ENCODE measurements at regions not wholly inside any gene's neighbourhood (a gene's known extent, or its start where the extent isn't known, plus 50 kb on each side); places are given as distances from the start of the nearest gene placed in this dataset.

GRCh38 chr13:80438521-80438920 lies 97.6 kb upstream of the SPRY2 start:
- FAIRE-seq (no peak), DNase-seq (no peak)
- Histone ChIP-seq H3K4me1 (ENCODE audit: control insufficient read depth in 3 of 3, insufficient read depth in 2 of 3, low read depth in 1 of 3, low read length in 2 of 3) (no peaks in the 10 kb centered on the region), H3K27me3 (ENCODE audit: control insufficient read depth in 3 of 3, insufficient read depth in 3 of 3, low read length in 3 of 3) (no peaks in the 10 kb centered on the region), H3K4me3 (ENCODE audit: low read depth in 1 of 3, low read length in 3 of 3) (no peak overlapping the region), H3K9me3 (ENCODE audit: control insufficient read depth in 2 of 2, insufficient read depth in 1 of 2, low read depth in 1 of 2, low read length in 1 of 2) (no peaks in the 10 kb centered on the region), H3K36me3 (ENCODE audit: control insufficient read depth in 3 of 3, insufficient read depth in 2 of 3, low read depth in 1 of 3, low read length in 3 of 3) (no peaks in the 10 kb centered on the region), H3K27ac (ENCODE audit: low read depth in 1 of 3, low read length in 2 of 3) (no peak overlapping the region)
- 93 to 97% (median 95%) methylated on average over 3 of the region's 3 CpGs for WGBS, 3 donors

GRCh38 chr13:80437231-80437630 lies 96.3 kb upstream of the SPRY2 start:
- H3K27me3 ChIP-seq (ENCODE audit: control insufficient read depth in 3 of 3, insufficient read depth in 3 of 3, low read length in 3 of 3): no peaks in the 10 kb centered on the region
- peak overlapping the region in 2 of 3 donors; percentile 32 to 45 for H3K27ac ChIP-seq (ENCODE audit: low read depth in 1 of 3, low read length in 2 of 3)
- 57 to 86% (median 71%) methylated on average over 1 of the region's 1 CpG for WGBS, 3 donors
- H3K9me3 ChIP-seq (ENCODE audit: control insufficient read depth in 2 of 2, insufficient read depth in 1 of 2, low read depth in 1 of 2, low read length in 1 of 2): no peaks in the 10 kb centered on the region
- H3K4me3 ChIP-seq (ENCODE audit: low read depth in 1 of 3, low read length in 3 of 3): no peak overlapping the region
- no peaks in the 10 kb centered on the region for H3K4me1 ChIP-seq (ENCODE audit: control insufficient read depth in 3 of 3, insufficient read depth in 2 of 3, low read depth in 1 of 3, low read length in 2 of 3)
- FAIRE-seq (no peak), DNase-seq (no peak)
- H3K36me3 ChIP-seq (ENCODE audit: control insufficient read depth in 3 of 3, insufficient read depth in 2 of 3, low read depth in 1 of 3, low read length in 3 of 3): no peaks in the 10 kb centered on the region

GRCh38 chr13:80436571-80437169 lies 95.7 kb upstream of the SPRY2 start:
- H3K27ac ChIP-seq (ENCODE audit: low read depth in 1 of 3, low read length in 2 of 3): peak overlapping the region in 1 of 3 donors; percentile 3
- H3K27me3 ChIP-seq (ENCODE audit: control insufficient read depth in 3 of 3, insufficient read depth in 3 of 3, low read length in 3 of 3): no peaks in the 10 kb centered on the region
- H3K36me3 ChIP-seq (ENCODE audit: control insufficient read depth in 3 of 3, insufficient read depth in 2 of 3, low read depth in 1 of 3, low read length in 3 of 3): no peaks in the 10 kb centered on the region
- no peaks in the 10 kb centered on the region for H3K9me3 ChIP-seq (ENCODE audit: control insufficient read depth in 2 of 2, insufficient read depth in 1 of 2, low read depth in 1 of 2, low read length in 1 of 2)
- FAIRE-seq: no peak
- no peak overlapping the region for H3K4me3 ChIP-seq (ENCODE audit: low read depth in 1 of 3, low read length in 3 of 3)
- WGBS, 3 donors: 52 to 83% (median 80%) methylated on average over 4 of the region's 4 CpGs
- DNase-seq: peak in 1 of 2 donors; percentile 28
- H3K4me1 ChIP-seq (ENCODE audit: control insufficient read depth in 3 of 3, insufficient read depth in 2 of 3, low read depth in 1 of 3, low read length in 2 of 3): no peaks in the 10 kb centered on the region

GRCh38 chr13:80430561-80430960 lies 89.6 kb upstream of the SPRY2 start:
- Histone ChIP-seq H3K27me3 (ENCODE audit: control insufficient read depth in 3 of 3, insufficient read depth in 3 of 3, low read length in 3 of 3) (no peaks in the 10 kb centered on the region), H3K4me3 (ENCODE audit: low read depth in 1 of 3, low read length in 3 of 3) (no peak overlapping the region), H3K36me3 (ENCODE audit: control insufficient read depth in 3 of 3, insufficient read depth in 2 of 3, low read depth in 1 of 3, low read length in 3 of 3) (no peaks in the 10 kb centered on the region), H3K9me3 (ENCODE audit: control insufficient read depth in 2 of 2, insufficient read depth in 1 of 2, low read depth in 1 of 2, low read length in 1 of 2) (no peaks in the 10 kb centered on the region), H3K27ac (ENCODE audit: low read depth in 1 of 3, low read length in 2 of 3) (no peak overlapping the region), H3K4me1 (ENCODE audit: control insufficient read depth in 3 of 3, insufficient read depth in 2 of 3, low read depth in 1 of 3, low read length in 2 of 3) (no peaks in the 10 kb centered on the region)
- no peak for FAIRE-seq
- no peak for DNase-seq

GRCh38 chr13:80428349-80429096 lies 87.6 kb upstream of the SPRY2 start:
- no peak overlapping the region for H3K4me3 ChIP-seq (ENCODE audit: low read depth in 1 of 3, low read length in 3 of 3)
- FAIRE-seq: no peak
- peaks cover 0 to 3% (median 0%) of the 10 kb centered on the region in 3 donors for H3K36me3 ChIP-seq (ENCODE audit: control insufficient read depth in 3 of 3, insufficient read depth in 2 of 3, low read depth in 1 of 3, low read length in 3 of 3)
- H3K4me1 ChIP-seq (ENCODE audit: control insufficient read depth in 3 of 3, insufficient read depth in 2 of 3, low read depth in 1 of 3, low read length in 2 of 3): no peaks in the 10 kb centered on the region
- DNase-seq: no peak
- no peak overlapping the region for H3K27ac ChIP-seq (ENCODE audit: low read depth in 1 of 3, low read length in 2 of 3)
- H3K9me3 ChIP-seq (ENCODE audit: control insufficient read depth in 2 of 2, insufficient read depth in 1 of 2, low read depth in 1 of 2, low read length in 1 of 2): peaks cover 0 to 10% of the 10 kb centered on the region in 2 donors
- no peaks in the 10 kb centered on the region for H3K27me3 ChIP-seq (ENCODE audit: control insufficient read depth in 3 of 3, insufficient read depth in 3 of 3, low read length in 3 of 3)
- WGBS, 3 donors: 85 to 90% (median 88%) methylated on average over 3 of the region's 3 CpGs

GRCh38 chr13:80419416-80419815 lies 78.5 kb upstream of the SPRY2 start:
- H3K27me3 ChIP-seq (ENCODE audit: control insufficient read depth in 3 of 3, insufficient read depth in 3 of 3, low read length in 3 of 3): no peaks in the 10 kb centered on the region
- FAIRE-seq (no peak), DNase-seq (no peak)
- 53 to 60% (median 60%) methylated on average over 2 of the region's 2 CpGs for WGBS, 3 donors
- H3K27ac ChIP-seq (ENCODE audit: low read depth in 1 of 3, low read length in 2 of 3): no peak overlapping the region
- no peak overlapping the region for H3K4me3 ChIP-seq (ENCODE audit: low read depth in 1 of 3, low read length in 3 of 3)
- peaks cover 0 to 14% of the 10 kb centered on the region in 2 donors for H3K9me3 ChIP-seq (ENCODE audit: control insufficient read depth in 2 of 2, insufficient read depth in 1 of 2, low read depth in 1 of 2, low read length in 1 of 2)
- peaks cover 0 to 3% (median 0%) of the 10 kb centered on the region in 3 donors for H3K36me3 ChIP-seq (ENCODE audit: control insufficient read depth in 3 of 3, insufficient read depth in 2 of 3, low read depth in 1 of 3, low read length in 3 of 3)
- H3K4me1 ChIP-seq (ENCODE audit: control insufficient read depth in 3 of 3, insufficient read depth in 2 of 3, low read depth in 1 of 3, low read length in 2 of 3): no peaks in the 10 kb centered on the region

GRCh38 chr13:80413611-80414010 lies 72.7 kb upstream of the SPRY2 start:
- Histone ChIP-seq H3K9me3 (ENCODE audit: control insufficient read depth in 2 of 2, insufficient read depth in 1 of 2, low read depth in 1 of 2, low read length in 1 of 2) (no peaks in the 10 kb centered on the region), H3K4me3 (ENCODE audit: low read depth in 1 of 3, low read length in 3 of 3) (no peak overlapping the region), H3K36me3 (ENCODE audit: control insufficient read depth in 3 of 3, insufficient read depth in 2 of 3, low read depth in 1 of 3, low read length in 3 of 3) (no peaks in the 10 kb centered on the region), H3K27me3 (ENCODE audit: control insufficient read depth in 3 of 3, insufficient read depth in 3 of 3, low read length in 3 of 3) (no peaks in the 10 kb centered on the region), H3K27ac (ENCODE audit: low read depth in 1 of 3, low read length in 2 of 3) (no peak overlapping the region), H3K4me1 (ENCODE audit: control insufficient read depth in 3 of 3, insufficient read depth in 2 of 3, low read depth in 1 of 3, low read length in 2 of 3) (no peaks in the 10 kb centered on the region)
- DNase-seq: no peak
- peak; percentile 10 for FAIRE-seq

GRCh38 chr13:80408270-80408669 lies 67.3 kb upstream of the SPRY2 start:
- H3K36me3 ChIP-seq (ENCODE audit: control insufficient read depth in 3 of 3, insufficient read depth in 2 of 3, low read depth in 1 of 3, low read length in 3 of 3): peaks cover 0 to 3% (median 0%) of the 10 kb centered on the region in 3 donors
- FAIRE-seq (no peak), DNase-seq (no peak)
- no peaks in the 10 kb centered on the region for H3K4me1 ChIP-seq (ENCODE audit: control insufficient read depth in 3 of 3, insufficient read depth in 2 of 3, low read depth in 1 of 3, low read length in 2 of 3)
- no peak overlapping the region for H3K27ac ChIP-seq (ENCODE audit: low read depth in 1 of 3, low read length in 2 of 3)
- peak overlapping the region in 1 of 3 donors; percentile 5 for H3K4me3 ChIP-seq (ENCODE audit: low read depth in 1 of 3, low read length in 3 of 3)
- 84 to 94% (median 89%) methylated on average over 5 of the region's 5 CpGs for WGBS, 3 donors
- no peaks in the 10 kb centered on the region for H3K27me3 ChIP-seq (ENCODE audit: control insufficient read depth in 3 of 3, insufficient read depth in 3 of 3, low read length in 3 of 3)
- peaks cover 0 to 5% of the 10 kb centered on the region in 2 donors for H3K9me3 ChIP-seq (ENCODE audit: control insufficient read depth in 2 of 2, insufficient read depth in 1 of 2, low read depth in 1 of 2, low read length in 1 of 2)

All from small intestine (tissue), 7 donors.